ENCODE measurements at regions not wholly inside any gene's neighbourhood (a gene's known extent, or its start where the extent isn't known, plus 50 kb on each side); places are given as distances from the start of the nearest gene placed in this dataset.

- no peak overlapping the region for H3K4me3 ChIP-seq (ENCODE audit: low read depth, low read length)
- TF ChIP-seq ZIC2 (tag by site-specific recombination; IDR thresholded peaks at IDR 0.05), result peak; percentile 27; the same call in 1 of the 2 replicates
- no peak for TF ChIP-seq ZNF561 (tag by site-specific recombination; IDR thresholded peaks at IDR 0.05; ENCODE audit: borderline replicate concordance)
Measured at GRCh38 chr2:121955426-121955825, 200.0 kb downstream of the TSN start.

GRCh38 chr2:121955872-121956271 lies 200.4 kb downstream of the TSN start:
- no peak overlapping the region for H3K4me3 ChIP-seq (ENCODE audit: low read depth, low read length)
- no peaks in the 10 kb centered on the region for H3K9me3 ChIP-seq (ENCODE audit: control insufficient read depth, insufficient read depth, low read depth, low read length)
- POLR2A ChIA-PET, result no interaction called here
- H3K27ac ChIP-seq (ENCODE audit: extremely low read depth, low read depth, low read length), result no peak overlapping the region
- TF ChIP-seq IKZF3 (tag by site-specific recombination; IDR thresholded peaks at IDR 0.05), result no peak
- no peak for TF ChIP-seq MEIS1 (CRISPR knock-in tag; IDR thresholded peaks at IDR 0.05; ENCODE audit: borderline replicate concordance)
- no peak for TF ChIP-seq ZNF624 (tag by site-specific recombination; IDR thresholded peaks at IDR 0.05)
- TF ChIP-seq ZNF394 (tag by site-specific recombination; IDR thresholded peaks at IDR 0.05; ENCODE audit: borderline replicate concordance), result no peak
- no peak for TF ChIP-seq ZNF214 (tag by site-specific recombination; IDR thresholded peaks at IDR 0.05; ENCODE audit: borderline replicate concordance)
- TF ChIP-seq ZNF114 (tag by site-specific recombination; IDR thresholded peaks at IDR 0.05), result no peak
- TF ChIP-seq ZNF112 (tag by site-specific recombination; IDR thresholded peaks at IDR 0.05), result no peak
- no peak for TF ChIP-seq ZBTB11 (tag by site-specific recombination; conservative IDR thresholded peaks at IDR 0.05; ENCODE audit: low read depth)
- no peak for TF ChIP-seq BCL11A (tag by site-specific recombination; IDR thresholded peaks at IDR 0.05; ENCODE audit: low read depth)
- no peak for TF ChIP-seq SP2 (tag by site-specific recombination; IDR thresholded peaks at IDR 0.05)
- no peak for TF ChIP-seq ZNF132 (tag by site-specific recombination; IDR thresholded peaks at IDR 0.05; ENCODE audit: borderline replicate concordance)
- TF ChIP-seq ZNF530 (tag by site-specific recombination; IDR thresholded peaks at IDR 0.05; ENCODE audit: low read depth), result no peak
- TF ChIP-seq ZNF311 (tag by site-specific recombination; IDR thresholded peaks at IDR 0.05; ENCODE audit: borderline replicate concordance), result no peak
- no peaks in the 10 kb centered on the region for H3K36me3 ChIP-seq (ENCODE audit: control insufficient read depth in 2 of 2, insufficient read depth in 1 of 2, low read length in 2 of 2)
- CTCF ChIA-PET, result no interaction called here
- H3K4me1 ChIP-seq (ENCODE audit: control insufficient read depth, insufficient read depth, low read length), result no peaks in the 10 kb centered on the region

More at GRCh38 chr2:121955426-121955825, 200.0 kb downstream of the TSN start:
- no peaks in the 10 kb centered on the region for H3K9me3 ChIP-seq (ENCODE audit: control insufficient read depth, insufficient read depth, low read depth, low read length)
- no peaks in the 10 kb centered on the region for H3K36me3 ChIP-seq (ENCODE audit: control insufficient read depth in 2 of 2, insufficient read depth in 1 of 2, low read length in 2 of 2)
- no peaks in the 10 kb centered on the region for H3K4me1 ChIP-seq (ENCODE audit: control insufficient read depth, insufficient read depth, low read length)
- ChIA-PET POLR2A (no interaction called here), CTCF (no interaction called here)
- H3K27ac ChIP-seq (ENCODE audit: extremely low read depth, low read depth, low read length), result no peak overlapping the region

- no peaks in the 10 kb centered on the region for H3K9me3 ChIP-seq (ENCODE audit: control insufficient read depth, insufficient read depth, low read depth, low read length)
- no peaks in the 10 kb centered on the region for H3K4me1 ChIP-seq (ENCODE audit: control insufficient read depth, insufficient read depth, low read length)
- TF ChIP-seq HOXC10 (CRISPR knock-in tag; IDR thresholded peaks at IDR 0.05) (no peak), ZNF692 (tag by site-specific recombination; IDR thresholded peaks at IDR 0.05) (no peak)
- no peak overlapping the region for H3K27ac ChIP-seq (ENCODE audit: extremely low read depth, low read depth, low read length)
- H3K36me3 ChIP-seq (ENCODE audit: control insufficient read depth in 2 of 2, insufficient read depth in 1 of 2, low read length in 2 of 2), result no peaks in the 10 kb centered on the region
- ChIA-PET POLR2A (no interaction called here), CTCF (interaction anchor here (0.6 to 1.1 kb wide), 2 partner anchors 58 to 341 kb away, joined by 3 to 4 read pairs; no protein-coding TSS in a partner anchor)
- no peak overlapping the region for H3K4me3 ChIP-seq (ENCODE audit: low read depth, low read length)
Measured at GRCh38 chr2:121960251-121960650, 204.8 kb downstream of the TSN start.
